ENCODE measurements at regions not wholly inside any gene's neighbourhood (a gene's known extent, or its start where the extent isn't known, plus 50 kb on each side); places are given as distances from the start of the nearest gene placed in this dataset.

DNA sequence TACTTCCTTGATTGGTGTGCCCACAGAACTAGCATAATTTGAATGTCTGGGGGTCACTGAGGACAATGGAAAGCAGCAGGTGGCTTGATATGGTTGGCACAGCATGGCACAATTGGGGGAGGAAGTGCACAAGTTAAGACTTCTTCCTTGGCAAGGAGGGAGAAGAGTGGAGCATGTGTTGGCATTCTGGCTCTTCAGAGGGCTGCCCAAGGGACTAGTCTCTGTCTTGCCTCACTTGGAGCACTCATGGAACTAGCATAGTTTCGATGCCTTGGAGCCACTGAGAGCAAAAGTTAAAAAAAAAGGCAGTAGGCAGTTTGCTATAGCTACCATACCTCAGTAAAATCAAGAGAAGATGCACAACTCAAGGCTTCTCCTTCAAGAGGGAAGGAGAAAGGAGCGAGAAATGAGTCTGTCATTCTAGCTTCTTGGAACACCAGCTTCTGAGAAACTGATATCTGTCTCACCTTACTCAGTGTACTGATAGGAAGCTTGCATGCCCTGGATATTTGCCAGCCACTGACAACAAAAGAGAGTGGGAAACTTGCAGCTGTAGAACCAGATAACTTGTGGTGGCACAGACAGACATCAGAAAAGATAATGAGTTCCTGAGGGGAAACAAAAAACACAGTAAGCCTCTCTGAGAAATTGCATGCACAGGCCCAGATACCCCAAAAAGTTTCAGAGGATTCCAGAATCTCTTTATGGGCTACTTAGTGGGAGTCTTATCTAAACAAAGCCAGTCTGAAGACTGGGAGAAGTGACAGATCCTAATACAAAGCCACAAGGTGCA, 207.5 kb upstream of the SAMSN1 start:
- FAIRE-seq (no peak), DNase-seq (no peak)
- no peak overlapping the region for H3K9ac ChIP-seq (ENCODE audit: low read length in 3 of 3)
- H3K27ac ChIP-seq (ENCODE audit: low read depth in 2 of 2, low read length in 2 of 2), result no peak overlapping the region
- H3K4me1 ChIP-seq (ENCODE audit: control insufficient read depth in 2 of 3, insufficient read depth in 2 of 3, low read depth in 1 of 3, low read length in 3 of 3), result no peaks in the 10 kb centered on the region
- no peak overlapping the region for H3K4me3 ChIP-seq (ENCODE audit: low read length in 3 of 3)
- H3K36me3 ChIP-seq (ENCODE audit: control insufficient read depth in 2 of 3, insufficient read depth in 3 of 3, low read length in 3 of 3), result no peaks in the 10 kb centered on the region
- peaks cover 0 to 4% (median 0%) of the 10 kb centered on the region in 3 donors for H3K9me3 ChIP-seq (ENCODE audit: control insufficient read depth in 2 of 3, insufficient read depth in 1 of 3, low read length in 3 of 3)
- TF ChIP-seq, protein P1, sequence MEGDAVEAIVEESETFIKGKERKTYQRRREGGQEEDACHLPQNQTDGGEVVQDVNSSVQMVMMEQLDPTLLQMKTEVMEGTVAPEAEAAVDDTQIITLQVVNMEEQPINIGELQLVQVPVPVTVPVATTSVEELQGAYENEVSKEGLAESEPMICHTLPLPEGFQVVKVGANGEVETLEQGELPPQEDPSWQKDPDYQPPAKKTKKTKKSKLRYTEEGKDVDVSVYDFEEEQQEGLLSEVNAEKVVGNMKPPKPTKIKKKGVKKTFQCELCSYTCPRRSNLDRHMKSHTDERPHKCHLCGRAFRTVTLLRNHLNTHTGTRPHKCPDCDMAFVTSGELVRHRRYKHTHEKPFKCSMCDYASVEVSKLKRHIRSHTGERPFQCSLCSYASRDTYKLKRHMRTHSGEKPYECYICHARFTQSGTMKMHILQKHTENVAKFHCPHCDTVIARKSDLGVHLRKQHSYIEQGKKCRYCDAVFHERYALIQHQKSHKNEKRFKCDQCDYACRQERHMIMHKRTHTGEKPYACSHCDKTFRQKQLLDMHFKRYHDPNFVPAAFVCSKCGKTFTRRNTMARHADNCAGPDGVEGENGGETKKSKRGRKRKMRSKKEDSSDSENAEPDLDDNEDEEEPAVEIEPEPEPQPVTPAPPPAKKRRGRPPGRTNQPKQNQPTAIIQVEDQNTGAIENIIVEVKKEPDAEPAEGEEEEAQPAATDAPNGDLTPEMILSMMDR (IDR thresholded peaks at IDR 0.05; ENCODE audit: borderline replicate concordance, extremely low read depth, insufficient read depth), result no peak
- intact Hi-C loops (cut with DNase I), result no loop called here
- H3K27me3 ChIP-seq (ENCODE audit: control insufficient read depth, insufficient read depth, low read length), result no peaks in the 10 kb centered on the region

DNA sequence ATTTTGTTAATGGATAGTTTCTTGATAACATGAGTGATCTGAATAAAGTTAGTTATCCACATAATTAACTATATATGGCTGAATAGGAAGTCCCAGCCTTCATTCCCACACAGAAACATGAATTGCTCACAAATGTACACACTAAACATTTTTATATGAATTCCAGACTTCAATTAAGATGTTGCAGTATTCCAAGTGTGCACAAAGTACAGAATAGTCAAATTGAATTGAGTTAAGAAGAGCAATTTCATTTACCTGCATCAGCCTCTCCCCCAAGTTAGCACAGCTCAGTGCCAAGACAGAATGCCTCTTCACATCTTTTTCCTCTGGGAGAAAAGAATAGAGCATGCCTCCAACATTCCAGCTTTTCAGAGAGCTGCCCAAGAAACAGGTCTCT, 207.0 kb upstream of the SAMSN1 start:
- no peak overlapping the region for H3K27ac ChIP-seq (ENCODE audit: low read depth in 2 of 2, low read length in 2 of 2)
- no peak for FAIRE-seq

DNA sequence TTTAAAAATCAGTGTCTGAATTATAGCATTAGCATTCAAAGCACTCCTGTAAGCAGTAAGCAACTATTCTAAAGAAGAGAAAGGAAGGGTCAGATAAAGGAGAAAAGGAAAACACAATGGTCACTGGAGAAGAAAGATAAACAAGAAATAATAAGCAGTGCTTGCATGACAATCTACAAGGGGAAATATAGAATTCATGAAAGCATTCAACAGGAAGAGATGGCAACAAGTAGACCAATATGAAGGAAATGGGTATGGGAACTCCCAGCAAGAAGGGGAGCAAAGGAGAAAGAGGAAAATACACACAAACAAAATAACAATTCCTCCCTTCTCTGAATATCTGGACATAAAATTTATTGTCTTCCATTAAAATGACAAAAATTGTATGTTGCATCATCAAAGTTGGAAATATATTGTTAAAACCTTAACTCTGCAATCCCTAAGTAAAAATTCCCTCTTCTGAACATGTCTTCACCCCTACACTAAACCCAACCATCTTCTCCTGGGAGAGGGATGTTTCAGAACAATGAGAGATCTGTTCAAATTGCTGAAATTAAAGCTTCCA, 206.3 kb upstream of the SAMSN1 start:
- no peak overlapping the region for H3K4me3 ChIP-seq (ENCODE audit: low read length in 3 of 3)
- DNase-seq (no peak), FAIRE-seq (no peak)
- H3K27me3 ChIP-seq (ENCODE audit: control insufficient read depth, insufficient read depth, low read length), result no peaks in the 10 kb centered on the region
- intact Hi-C loops (cut with DNase I), result no loop called here
- H3K36me3 ChIP-seq (ENCODE audit: control insufficient read depth in 2 of 3, insufficient read depth in 3 of 3, low read length in 3 of 3), result no peaks in the 10 kb centered on the region
- no peaks in the 10 kb centered on the region for H3K4me1 ChIP-seq (ENCODE audit: control insufficient read depth in 2 of 3, insufficient read depth in 2 of 3, low read depth in 1 of 3, low read length in 3 of 3)
- no peak overlapping the region for H3K27ac ChIP-seq (ENCODE audit: low read depth in 2 of 2, low read length in 2 of 2)
- H3K9ac ChIP-seq (ENCODE audit: low read length in 3 of 3), result no peak overlapping the region
- H3K9me3 ChIP-seq (ENCODE audit: control insufficient read depth in 2 of 3, insufficient read depth in 1 of 3, low read length in 3 of 3), result peaks cover 0 to 4% (median 0%) of the 10 kb centered on the region in 3 donors
- TF ChIP-seq, protein P1 (IDR thresholded peaks at IDR 0.05; ENCODE audit: borderline replicate concordance, extremely low read depth, insufficient read depth), result no peak

More for the DNA sequence above, 207.0 kb upstream of the SAMSN1 start:
- Histone ChIP-seq H3K27me3 (ENCODE audit: control insufficient read depth, insufficient read depth, low read length) (no peaks in the 10 kb centered on the region), H3K9me3 (ENCODE audit: control insufficient read depth in 2 of 3, insufficient read depth in 1 of 3, low read length in 3 of 3) (peaks cover 0 to 4% (median 0%) of the 10 kb centered on the region in 3 donors), H3K4me3 (ENCODE audit: low read length in 3 of 3) (no peak overlapping the region), H3K36me3 (ENCODE audit: control insufficient read depth in 2 of 3, insufficient read depth in 3 of 3, low read length in 3 of 3) (no peaks in the 10 kb centered on the region), H3K4me1 (ENCODE audit: control insufficient read depth in 2 of 3, insufficient read depth in 2 of 3, low read depth in 1 of 3, low read length in 3 of 3) (no peaks in the 10 kb centered on the region), H3K9ac (ENCODE audit: low read length in 3 of 3) (no peak overlapping the region)
- no peak for DNase-seq
- intact Hi-C loops (cut with DNase I), result no loop called here
- TF ChIP-seq, protein P1 (IDR thresholded peaks at IDR 0.05; ENCODE audit: borderline replicate concordance, extremely low read depth, insufficient read depth), result no peak

Measured in kidney (tissue), 13 donors.